GM23248 (cell line): ENCODE measurements at regions not wholly inside any gene's neighbourhood (a gene's known extent, or its start where the extent isn't known, plus 50 kb on each side); places are given as distances from the start of the nearest gene placed in this dataset.
"Not testable (repeated sequence)": the region's sequence is repeated elsewhere in the genome, so short reads cannot be mapped to it uniquely, and the experiment has no call there.

Experiments
- DNase-seq: peaks from one replicate; pipeline ENCODE4 v3.0.0-alpha.2; 2015
- H2AFZ ChIP-seq: fragments of 200-600 bp; sonication (generic); 2 replicates; pipeline ENCODE4 v1.6.1; 2016; ENCODE audit warnings: antibody characterized with exemption
- H3F3A ChIP-seq: fragments of 200-600 bp; sonication (generic); 2 replicates; pipeline ENCODE4 v1.6.1; 2016; ENCODE audit warnings: mild to moderate bottlenecking, antibody characterized with exemption, mixed run types; ENCODE audit not compliant: insufficient read depth
- H3K27ac ChIP-seq: fragments of 200-600 bp; sonication (generic); 2 replicates; pipeline ENCODE4 v1.5.1; 2016; ENCODE audit warnings: mild to moderate bottlenecking
- H3K27me3 ChIP-seq: fragments of 200-600 bp; sonication (generic); replicated peaks from 2 replicates; pipeline ENCODE4 v1.6.1; 2016; ENCODE audit warnings: mild to moderate bottlenecking; ENCODE audit not compliant: insufficient read depth
- H3K36me3 ChIP-seq: fragments of 200-600 bp; sonication (generic); 2 replicates; pipeline ENCODE4 v1.6.1; 2016; ENCODE audit warnings: low read depth, mild to moderate bottlenecking
- H3K4me1 ChIP-seq: fragments of 200-600 bp; sonication (generic); 2 replicates; pipeline ENCODE4 v1.6.1; 2016; ENCODE audit warnings: mild to moderate bottlenecking; ENCODE audit not compliant: insufficient read depth
- H3K4me2 ChIP-seq: fragments of 200-600 bp; sonication (generic); one replicate; pipeline ENCODE4 v1.6.1; 2016; ENCODE audit warnings: mild to moderate bottlenecking; ENCODE audit not compliant: unreplicated experiment
- H3K4me3 ChIP-seq: fragments of 200-600 bp; sonication (generic); 2 replicates; pipeline ENCODE4 v1.5.1; 2016; ENCODE audit warnings: mild to moderate bottlenecking
- H3K79me2 ChIP-seq: fragments of 200-600 bp; sonication (generic); 2 replicates; pipeline ENCODE4 v1.6.1; 2016; ENCODE audit warnings: mild to moderate bottlenecking; ENCODE audit not compliant: insufficient read depth
- H3K9ac ChIP-seq: fragments of 200-600 bp; sonication (generic); 2 replicates; pipeline ENCODE4 v1.6.1; 2016; ENCODE audit warnings: mild to moderate bottlenecking
- H3K9me2 ChIP-seq: fragments of 200-600 bp; sonication (generic); 2 replicates; pipeline ENCODE4 v1.6.1; 2016; ENCODE audit warnings: mixed run types, mild to moderate bottlenecking, moderate library complexity; ENCODE audit not compliant: insufficient read depth
- H3K9me3 ChIP-seq: fragments of 200-600 bp; sonication (generic); one replicate; pipeline ENCODE4 v1.6.1; 2017; ENCODE audit warnings: low read depth
- H4K20me1 ChIP-seq: fragments of 200-600 bp; sonication (generic); 2 replicates; pipeline ENCODE4 v1.6.0; 2016; ENCODE audit not compliant: insufficient read depth
- EZH2 ChIP-seq: fragments of 200-600 bp; sonication (generic); IDR thresholded peaks from 2 replicates; pipeline ENCODE4 v1.6.1; 2018; ENCODE audit warnings: antibody characterized with exemption, mild to moderate bottlenecking; ENCODE audit not compliant: insufficient read depth, poor library complexity, severe bottlenecking
- EZH2phosphoT487 ChIP-seq: fragments of 200-600 bp; sonication (generic); IDR thresholded peaks from 2 replicates; pipeline ENCODE4 v1.6.1; 2018; ENCODE audit warnings: antibody characterized with exemption, moderate library complexity, mild to moderate bottlenecking, low read depth; ENCODE audit not compliant: insufficient read depth
- WGBS, 2 experiments: methylation state at CpG; one replicate each; pipeline ENCODE4 v1.1.6; 2015 to 2017; ENCODE audit warnings: low lambda C conversion rate in 2 of 2, low coverage in 1 of 2; ENCODE audit errors: missing lambda C conversion rate in 2 of 2; 5-methylcytosine and 5-hydroxymethylcytosine counted together
- in situ Hi-C: fragments of 300-500 bp; cut with MboI; formaldehyde crosslinking; loops from 2 replicates; pipeline ENCODE4 v1.15.0; 2020

- Histone ChIP-seq H3K9ac (no peak overlapping the region), H3F3A (no peaks in the 10 kb centered on the region), H3K9me2 (no peaks in the 10 kb centered on the region), H3K4me3 (peak overlapping the region; percentile 26; the same call in 1 of the 2 replicates), H3K4me1 (no peaks in the 10 kb centered on the region), H3K9me3 (no peaks in the 10 kb centered on the region), H3K27ac (no peak overlapping the region), H3K4me2 (no peak overlapping the region), H3K27me3 (no peaks in the 10 kb centered on the region), H3K36me3 (no peaks in the 10 kb centered on the region), H3K79me2 (no peaks in the 10 kb centered on the region), H4K20me1 (no peaks in the 10 kb centered on the region), H2AFZ (no peak overlapping the region)
- DNase-seq, result peak; percentile 5
- in situ Hi-C loops, result no loop called here
- 40 to 49% methylated on average over 14 to 37 of the region's 39 CpGs for WGBS, 2 experiments
- no peak for TF ChIP-seq EZH2
- no peak for TF ChIP-seq EZH2phosphoT487
Observed at GRCh38 chr2:94622113-94622618, 249.1 kb upstream of the TEKT4 start.

GRCh38 chr2:94628953-94629352, 242.3 kb upstream of the TEKT4 start:
- H4K20me1 ChIP-seq, H3K4me2 ChIP-seq, H3K9me3 ChIP-seq, H2AFZ ChIP-seq, DNase-seq, H3K9me2 ChIP-seq, H3K4me1 ChIP-seq, H3K27ac ChIP-seq, H3K9ac ChIP-seq, H3F3A ChIP-seq, H3K4me3 ChIP-seq, H3K27me3 ChIP-seq, H3K36me3 ChIP-seq, in situ Hi-C loops, H3K79me2 ChIP-seq: not testable (repeated sequence)
- 3 to 11% methylated on average over 1 of the region's 1 CpG for WGBS, 2 experiments

- H4K20me1 ChIP-seq, H3K36me3 ChIP-seq, H3K4me3 ChIP-seq, H3K4me2 ChIP-seq, H3K9me3 ChIP-seq, H3K27me3 ChIP-seq, H3F3A ChIP-seq, H3K79me2 ChIP-seq, DNase-seq, in situ Hi-C loops, H3K4me1 ChIP-seq, H3K9ac ChIP-seq, H2AFZ ChIP-seq, H3K27ac ChIP-seq, H3K9me2 ChIP-seq: not testable (repeated sequence)
- 31 to 32% methylated on average over 2 of the region's 2 CpGs for WGBS, 2 experiments
Observed at GRCh38 chr2:94641397-94641796, 229.8 kb upstream of the TEKT4 start.

- DNase-seq, H2AFZ ChIP-seq, H3F3A ChIP-seq, H4K20me1 ChIP-seq, H3K36me3 ChIP-seq, H3K9me3 ChIP-seq, H3K4me1 ChIP-seq, H3K9me2 ChIP-seq, H3K9ac ChIP-seq, H3K4me3 ChIP-seq, H3K27ac ChIP-seq, in situ Hi-C loops, H3K79me2 ChIP-seq, H3K4me2 ChIP-seq, H3K27me3 ChIP-seq: not testable (repeated sequence)
- 38 to 40% methylated on average over 5 of the region's 5 CpGs for WGBS, 2 experiments
Observed at GRCh38 chr2:94652131-94652530, 219.1 kb upstream of the TEKT4 start.

GRCh38 chr2:94669858-94670257, 201.4 kb upstream of the TEKT4 start:
- H3K4me2 ChIP-seq, H3K27me3 ChIP-seq, H3K27ac ChIP-seq, H3K9ac ChIP-seq, H3K9me3 ChIP-seq, H3K4me1 ChIP-seq, H4K20me1 ChIP-seq, in situ Hi-C loops, H3K36me3 ChIP-seq, H2AFZ ChIP-seq, H3K79me2 ChIP-seq, H3K4me3 ChIP-seq, DNase-seq, H3F3A ChIP-seq, H3K9me2 ChIP-seq: not testable (repeated sequence)
- WGBS, 2 experiments, result 9 to 13% methylated on average over 1 of the region's 1 CpG

- H2AFZ ChIP-seq, H3K27me3 ChIP-seq, H3F3A ChIP-seq, H3K9me3 ChIP-seq, H3K9me2 ChIP-seq, in situ Hi-C loops, H4K20me1 ChIP-seq, H3K9ac ChIP-seq, H3K36me3 ChIP-seq, H3K79me2 ChIP-seq, H3K4me2 ChIP-seq, H3K27ac ChIP-seq, H3K4me1 ChIP-seq, H3K4me3 ChIP-seq, DNase-seq: not testable (repeated sequence)
- WGBS, 2 experiments, result 51 to 59% methylated on average over 3 of the region's 3 CpGs
Observed at GRCh38 chr2:94694236-94694635, 177.0 kb upstream of the TEKT4 start.

GRCh38 chr2:94708982-94709381, 162.2 kb upstream of the TEKT4 start:
- H3K27me3 ChIP-seq, H3K4me1 ChIP-seq, H3K27ac ChIP-seq, H2AFZ ChIP-seq, H3K9me3 ChIP-seq, H3K79me2 ChIP-seq, in situ Hi-C loops, H3K4me2 ChIP-seq, H3K4me3 ChIP-seq, DNase-seq, H3K9ac ChIP-seq, H4K20me1 ChIP-seq, H3K36me3 ChIP-seq, H3K9me2 ChIP-seq, H3F3A ChIP-seq: not testable (repeated sequence)
- 0% methylated on average over 2 of the region's 2 CpGs for WGBS, 2 experiments
